ENCODE measurements at regions not wholly inside any gene's neighbourhood (a gene's known extent, or its start where the extent isn't known, plus 50 kb on each side); places are given as distances from the start of the nearest gene placed in this dataset.

- Histone ChIP-seq H3K9me3 (ENCODE audit: low read length) (no peaks in the 10 kb centered on the region), H3K27ac (ENCODE audit: extremely low read length, insufficient read depth, low read length) (no peak overlapping the region), H3K27me3 (ENCODE audit: control insufficient read depth in 1 of 2, insufficient read depth in 2 of 2, low read length in 2 of 2) (0 out of 5 replicates have a peak, but pooled peaks cover 0 to 7% of the 10 kb centered on the region in 2 experiments), H4K20me1 (ENCODE audit: insufficient read depth, low read length) (no peaks in the 10 kb centered on the region), H3K9ac (ENCODE audit: insufficient read depth, low read depth, low read length) (no peak overlapping the region), H2AFZ (ENCODE audit: low read length) (no peak overlapping the region), H3K4me1 (ENCODE audit: insufficient read depth, low read length) (no peaks in the 10 kb centered on the region), H3K4me2 (ENCODE audit: low read depth, low read length) (no peak overlapping the region), H3K79me2 (ENCODE audit: insufficient read depth, low read length) (no peaks in the 10 kb centered on the region), H3K36me3 (replicated peaks in 1 of 2; ENCODE audit: control insufficient read depth in 1 of 2, insufficient read depth in 2 of 2, low read length in 2 of 2) (no peaks in the 10 kb centered on the region), H3K4me3 (replicated peaks in 1 of 3; ENCODE audit: insufficient read depth in 1 of 3, low read depth in 2 of 3, low read length in 3 of 3) (no peak overlapping the region)
- no peak for DNase-seq (ENCODE audit: low spot score)
- CTCF ChIA-PET (ENCODE audit: low intra/inter-chr PET ratio, low total read pairs) = no interaction called here
- POLR2A ChIA-PET = no interaction called here
- in situ Hi-C loops (cut with HindIII; ENCODE audit: extremely low pct_ligation_motif_present, low pct_unique_long_range_greater_than_20kb) (no loop called here), intact Hi-C loops (cut with micrococcal nuclease; ENCODE audit: unreplicated experiment) (no loop called here)
- FAIRE-seq = no peak
- ATAC-seq = no peak
- TF ChIP-seq HNRNPK (IDR thresholded peaks at IDR 0.05; ENCODE audit: low read depth, low read length, poor library complexity, severe bottlenecking) (no peak), ARID2 (CRISPR knock-in tag; IDR thresholded peaks at IDR 0.05; ENCODE audit: borderline replicate concordance) (no peak), ZSCAN25 (CRISPR knock-in tag; IDR thresholded peaks at IDR 0.05) (no peak), NFE2L1 (CRISPR knock-in tag; IDR thresholded peaks at IDR 0.05; ENCODE audit: borderline replicate concordance) (no peak), ZMYM3 (CRISPR knock-in tag; IDR thresholded peaks at IDR 0.05) (no peak), TOE1 (CRISPR knock-in tag; IDR thresholded peaks at IDR 0.05) (no peak), NCOA1 (CRISPR knock-in tag; IDR thresholded peaks at IDR 0.05) (no peak), JUN (CRISPR knock-in tag; IDR thresholded peaks at IDR 0.05) (no peak), ZMAT5 (CRISPR knock-in tag; IDR thresholded peaks at IDR 0.05; ENCODE audit: borderline replicate concordance, low read depth) (no peak)
- BruUV-seq (replicated peaks) = no TSS peak
- WGBS (ENCODE audit: low lambda C conversion rate) = 5% methylated on average over 1 of the region's 1 CpG
Measured at GRCh38 chr13:78786459-78786858, 127.5 kb upstream of the OBI1 start.

- no peak overlapping the region for H3K27ac ChIP-seq (ENCODE audit: extremely low read length, insufficient read depth, low read length)
- DNase-seq (ENCODE audit: low spot score) (no peak), FAIRE-seq (no peak), ATAC-seq (no peak)
- H3K4me2 ChIP-seq (ENCODE audit: low read depth, low read length) = no peak overlapping the region
- in situ Hi-C loops (cut with HindIII; ENCODE audit: extremely low pct_ligation_motif_present, low pct_unique_long_range_greater_than_20kb) = no loop called here
- H2AFZ ChIP-seq (ENCODE audit: low read length) = no peak overlapping the region
- no peaks in the 10 kb centered on the region for H3K36me3 ChIP-seq (replicated peaks in 1 of 2; ENCODE audit: control insufficient read depth in 1 of 2, insufficient read depth in 2 of 2, low read length in 2 of 2)
- intact Hi-C loops (cut with micrococcal nuclease; ENCODE audit: unreplicated experiment) = no loop called here
- no peaks in the 10 kb centered on the region for H3K4me1 ChIP-seq (ENCODE audit: insufficient read depth, low read length)
- WGBS (ENCODE audit: low lambda C conversion rate) = 33% methylated on average over 3 of the region's 4 CpGs
- BruUV-seq (replicated peaks) = no TSS peak
- H4K20me1 ChIP-seq (ENCODE audit: insufficient read depth, low read length) = no peaks in the 10 kb centered on the region
- POLR2A ChIA-PET = no interaction called here
- H3K27me3 ChIP-seq (ENCODE audit: control insufficient read depth in 1 of 2, insufficient read depth in 2 of 2, low read length in 2 of 2) = 0 out of 5 replicates have a peak, but pooled peaks cover 0 to 7% of the 10 kb centered on the region in 2 experiments
- no peaks in the 10 kb centered on the region for H3K79me2 ChIP-seq (ENCODE audit: insufficient read depth, low read length)
- H3K9me3 ChIP-seq (ENCODE audit: low read length) = no peaks in the 10 kb centered on the region
- no peak overlapping the region for H3K9ac ChIP-seq (ENCODE audit: insufficient read depth, low read depth, low read length)
- H3K4me3 ChIP-seq (replicated peaks in 1 of 3; ENCODE audit: insufficient read depth in 1 of 3, low read depth in 2 of 3, low read length in 3 of 3) = no peak overlapping the region
- TF ChIP-seq RCOR2 (CRISPR knock-in tag; IDR thresholded peaks at IDR 0.05) = no peak
- CTCF ChIA-PET (ENCODE audit: low intra/inter-chr PET ratio, low total read pairs) = no interaction called here
Measured at GRCh38 chr13:78785764-78786163, 126.8 kb upstream of the OBI1 start.
